WTC11 (cell line): ENCODE measurements at regions not wholly inside any gene's neighbourhood (a gene's known extent, or its start where the extent isn't known, plus 50 kb on each side); places are given as distances from the start of the nearest gene placed in this dataset.

ENCODE experiments used
- ATAC-seq: fragments of 200-7000 bp; cut with Tn5 transposase; 2 replicates; pipeline ENCODE4 v1.10.0; 2021; ENCODE audit warnings: mild to moderate bottlenecking, moderate library complexity
- CTCF ChIA-PET: fragments of 300-600 bp; sonication (Branson Sonifier 250); formaldehyde crosslinking; loops from one replicate; lab custom pipeline; 2021; ENCODE audit warnings: antibody characterized with exemption; lab: Charles Lee
- POLR2A ChIA-PET: fragments of 350-600 bp; sonication (Branson Sonifier 250); formaldehyde crosslinking; loops from one replicate; lab custom pipeline; 2021; ENCODE audit warnings: antibody characterized with exemption; lab: Charles Lee
- DNase-seq: peaks from one replicate; pipeline ENCODE4 v3.0.0; 2021; ENCODE audit warnings: low spot score
- H3K27ac Mint-ChIP-seq: 2 replicates; pipeline ENCODE4 v1.8.0; 2021; ENCODE audit warnings: mixed read lengths
- H3K27me3 Mint-ChIP-seq: 2 replicates; pipeline ENCODE4 v1.8.0; 2021; ENCODE audit warnings: low read depth, mild to moderate bottlenecking, moderate library complexity, mixed read lengths
- H3K36me3 Mint-ChIP-seq: 2 replicates; pipeline ENCODE4 v1.8.0; 2021; ENCODE audit warnings: mixed read lengths
- H3K4me1 Mint-ChIP-seq: 2 replicates; pipeline ENCODE4 v1.8.0; 2022; ENCODE audit warnings: mixed read lengths
- H3K4me3 Mint-ChIP-seq: 2 replicates; pipeline ENCODE4 v1.8.0; 2021; ENCODE audit warnings: mild to moderate bottlenecking, moderate library complexity, mixed read lengths
- H3K9me3 Mint-ChIP-seq: 2 replicates; pipeline ENCODE4 v1.8.0; 2021; ENCODE audit warnings: mixed read lengths
- ATF1 ChIP-seq: sonication (generic); formaldehyde crosslinking; IDR thresholded peaks from 2 replicates; pipeline ENCODE4 v1.8.1; 2023; ENCODE audit warnings: mild to moderate bottlenecking, moderate library complexity, missing genetic modification reagents
- CREB1 ChIP-seq: sonication (generic); formaldehyde crosslinking; IDR thresholded peaks from 2 replicates; pipeline ENCODE4 v1.8.0; 2023; ENCODE audit warnings: mild to moderate bottlenecking, missing genetic modification reagents
- CREM ChIP-seq: sonication (generic); formaldehyde crosslinking; IDR thresholded peaks from 2 replicates; pipeline ENCODE4 v1.8.1; 2022; ENCODE audit warnings: mild to moderate bottlenecking, missing genetic modification reagents, moderate library complexity
- CTCF ChIP-seq: fragments of 200-600 bp; IDR thresholded peaks from 2 replicates; pipeline ENCODE4 v1.8.0; 2022; ENCODE audit warnings: antibody characterized with exemption
- ELF4 ChIP-seq: sonication (generic); formaldehyde crosslinking; IDR thresholded peaks from 2 replicates; pipeline ENCODE4 v1.8.1; 2022; ENCODE audit warnings: low read depth, mild to moderate bottlenecking, moderate library complexity, missing genetic modification reagents
- FOXJ3 ChIP-seq: sonication (generic); formaldehyde crosslinking; IDR thresholded peaks from 2 replicates; pipeline ENCODE4 v1.9.0; 2021; ENCODE audit warnings: missing genetic modification reagents, mild to moderate bottlenecking, borderline replicate concordance
- FOXK1 ChIP-seq: sonication (generic); formaldehyde crosslinking; IDR thresholded peaks from 2 replicates; pipeline ENCODE4 v1.8.0; 2022; ENCODE audit warnings: mild to moderate bottlenecking, moderate library complexity, missing genetic modification reagents
- FOXP1 ChIP-seq: sonication (generic); formaldehyde crosslinking; IDR thresholded peaks from 2 replicates; pipeline ENCODE4 v1.8.0; 2022; ENCODE audit warnings: missing genetic modification reagents, mild to moderate bottlenecking, moderate library complexity, borderline replicate concordance
- GABPB1 ChIP-seq: sonication (generic); formaldehyde crosslinking; IDR thresholded peaks from 2 replicates; pipeline ENCODE4 v1.8.1; 2023; ENCODE audit warnings: mild to moderate bottlenecking, missing genetic modification reagents
- NFATC4 ChIP-seq: fragments of 250-450 bp; sonication (Bioruptor Pico); IDR thresholded peaks from 2 replicates; pipeline ENCODE4 v1.9.0; 2021; ENCODE audit warnings: mild to moderate bottlenecking
- NFE2L1 ChIP-seq: sonication (generic); formaldehyde crosslinking; IDR thresholded peaks from 2 replicates; pipeline ENCODE4 v1.8.1; 2023; ENCODE audit warnings: missing genetic modification reagents
- NR1H2 ChIP-seq: sonication (generic); formaldehyde crosslinking; IDR thresholded peaks from 2 replicates; pipeline ENCODE4 v1.9.0; 2021; ENCODE audit warnings: mild to moderate bottlenecking, moderate library complexity, missing genetic modification reagents
- NR2C2 ChIP-seq: sonication (generic); formaldehyde crosslinking; IDR thresholded peaks from 2 replicates; pipeline ENCODE4 v1.8.0; 2022; ENCODE audit warnings: mild to moderate bottlenecking, missing genetic modification reagents
- RELA ChIP-seq: sonication (generic); formaldehyde crosslinking; IDR thresholded peaks from 2 replicates; pipeline ENCODE4 v1.8.1; 2022; ENCODE audit warnings: missing genetic modification reagents, mild to moderate bottlenecking, borderline replicate concordance
- TCF7 ChIP-seq: sonication (generic); formaldehyde crosslinking; IDR thresholded peaks from 2 replicates; pipeline ENCODE4 v1.8.0; 2022; ENCODE audit warnings: mild to moderate bottlenecking, low read depth, missing genetic modification reagents, moderate library complexity
- TEAD1 ChIP-seq: sonication (generic); formaldehyde crosslinking; IDR thresholded peaks from 2 replicates; pipeline ENCODE4 v1.8.0; 2022; ENCODE audit warnings: mild to moderate bottlenecking, missing genetic modification reagents
- TEAD4 ChIP-seq: sonication (generic); formaldehyde crosslinking; IDR thresholded peaks from 2 replicates; pipeline ENCODE4 v1.8.0; 2022; ENCODE audit warnings: mild to moderate bottlenecking, missing genetic modification reagents
- ZNF121 ChIP-seq: sonication (generic); formaldehyde crosslinking; IDR thresholded peaks from 2 replicates; pipeline ENCODE4 v1.8.0; 2023; ENCODE audit warnings: missing genetic modification reagents
- ZNF138 ChIP-seq: sonication (generic); formaldehyde crosslinking; conservative IDR thresholded peaks from 2 replicates; pipeline ENCODE4 v1.8.1; 2022; ENCODE audit warnings: mild to moderate bottlenecking, moderate library complexity, missing genetic modification reagents
- ZNF263 ChIP-seq: sonication (generic); formaldehyde crosslinking; IDR thresholded peaks from 2 replicates; pipeline ENCODE4 v1.8.1; 2022; ENCODE audit warnings: low read depth, mild to moderate bottlenecking, moderate library complexity, missing genetic modification reagents
- ZNF396 ChIP-seq: fragments of 250-450 bp; sonication (Bioruptor Pico); IDR thresholded peaks from 2 replicates; pipeline ENCODE4 v1.8.0; 2021; ENCODE audit warnings: mild to moderate bottlenecking, moderate library complexity, borderline replicate concordance
- TF ChIP-seq, protein P1 (sequence below): sonication (generic); formaldehyde crosslinking; IDR thresholded peaks from 2 replicates; pipeline ENCODE4 v1.8.1; 2023; ENCODE audit warnings: mild to moderate bottlenecking, missing genetic modification reagents, moderate library complexity
- TF ChIP-seq, protein P2 (sequence below): sonication (generic); formaldehyde crosslinking; IDR thresholded peaks from 2 replicates; pipeline ENCODE4 v1.8.1; 2023; ENCODE audit warnings: mild to moderate bottlenecking, moderate library complexity, missing genetic modification reagents
- TF ChIP-seq, protein P3 (sequence below): sonication (generic); formaldehyde crosslinking; IDR thresholded peaks from 2 replicates; pipeline ENCODE4 v1.8.0; 2023; ENCODE audit warnings: missing genetic modification reagents, mild to moderate bottlenecking, borderline replicate concordance

DNA sequence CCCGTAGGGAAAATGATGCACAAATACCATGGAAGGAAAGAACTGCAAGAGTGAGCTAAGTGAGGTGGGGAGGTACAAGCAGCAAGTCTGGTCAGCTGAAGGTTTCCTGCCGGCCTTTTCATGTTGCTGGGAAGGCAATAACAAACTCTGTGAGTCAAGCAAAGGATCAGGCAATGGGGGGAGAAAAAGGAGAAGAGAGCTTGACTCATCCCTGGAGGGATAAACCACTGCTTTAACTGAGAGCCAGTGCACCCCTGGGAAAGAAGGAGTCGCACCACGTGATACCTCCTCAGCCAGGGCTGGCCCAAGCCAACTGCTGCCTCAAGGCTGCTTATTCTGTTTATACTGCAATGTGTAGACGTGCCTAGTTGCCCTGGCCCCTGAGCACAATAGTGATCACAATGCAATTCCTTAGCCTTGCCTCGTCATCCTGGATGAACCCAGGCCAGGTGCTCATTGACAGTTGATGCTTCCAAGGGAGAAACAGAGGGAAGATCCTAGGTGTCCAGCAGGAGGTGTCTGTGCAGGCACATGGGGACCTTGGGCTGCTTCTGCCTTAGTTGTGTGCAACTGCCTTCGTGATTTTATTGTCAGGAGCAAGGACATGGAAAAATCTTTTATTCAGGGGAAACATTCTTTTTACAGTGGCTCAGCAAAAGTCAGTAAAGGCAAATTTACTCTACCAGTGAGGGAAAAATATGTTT, 203.0 kb upstream of the TUT7 start:
- Mint-ChIP-seq H3K27ac (no peak overlapping the region), H3K9me3 (no peaks in the 10 kb centered on the region), H3K4me3 (no peak overlapping the region), H3K27me3 (0 out of 2 replicates have a peak, but pooled peaks cover 3% of the 10 kb centered on the region), H3K4me1 (peaks cover 7% of the 10 kb centered on the region), H3K36me3 (no peaks in the 10 kb centered on the region)
- POLR2A ChIA-PET: no interaction called here
- TF ChIP-seq, protein P1, sequence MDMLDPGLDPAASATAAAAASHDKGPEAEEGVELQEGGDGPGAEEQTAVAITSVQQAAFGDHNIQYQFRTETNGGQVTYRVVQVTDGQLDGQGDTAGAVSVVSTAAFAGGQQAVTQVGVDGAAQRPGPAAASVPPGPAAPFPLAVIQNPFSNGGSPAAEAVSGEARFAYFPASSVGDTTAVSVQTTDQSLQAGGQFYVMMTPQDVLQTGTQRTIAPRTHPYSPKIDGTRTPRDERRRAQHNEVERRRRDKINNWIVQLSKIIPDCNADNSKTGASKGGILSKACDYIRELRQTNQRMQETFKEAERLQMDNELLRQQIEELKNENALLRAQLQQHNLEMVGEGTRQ (CRISPR knock-in tag): peak; percentile 63
- TF ChIP-seq NFATC4 (no peak), NFE2L1 (no peak), FOXP1 (CRISPR knock-in tag) (no peak)
- CTCF ChIA-PET: interaction anchor here (1.0 kb wide), 1 partner anchor 123 kb away, joined by 4 read pairs; no protein-coding TSS in a partner anchor
- ATAC-seq (no peak), DNase-seq (no peak)

DNA sequence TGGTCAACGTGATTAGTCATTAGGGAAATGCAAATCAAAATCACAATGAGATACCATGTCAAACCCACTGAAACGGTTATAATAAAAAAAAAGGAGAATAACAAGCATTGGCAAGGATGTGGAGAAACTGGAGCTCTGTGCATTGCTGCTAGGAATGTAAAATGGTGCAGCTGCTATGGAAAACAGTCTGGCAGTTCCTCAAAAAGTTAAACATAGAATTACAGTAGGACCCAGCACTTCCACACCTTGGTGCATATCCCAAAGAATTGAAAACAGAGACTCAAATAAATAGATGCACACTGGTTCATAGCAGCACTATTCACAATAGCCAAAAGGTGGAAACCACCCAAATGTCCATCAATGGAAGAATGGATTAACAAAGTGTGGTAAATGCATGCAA, 201.5 kb upstream of the TUT7 start:
- H3K27me3 Mint-ChIP-seq: 0 out of 2 replicates have a peak, but pooled peaks cover 3% of the 10 kb centered on the region
- H3K36me3 Mint-ChIP-seq: no peaks in the 10 kb centered on the region
- CTCF ChIA-PET: no interaction called here
- peaks cover 7% of the 10 kb centered on the region for H3K4me1 Mint-ChIP-seq
- DNase-seq (no peak), ATAC-seq (no peak)
- TF ChIP-seq TEAD1 (CRISPR knock-in tag) (no peak), TEAD4 (no peak), CREM (CRISPR knock-in tag) (no peak), FOXK1 (CRISPR knock-in tag) (no peak), ZNF138 (no peak), ZNF263 (CRISPR knock-in tag) (no peak), NR1H2 (CRISPR knock-in tag) (no peak), ZNF396 (CRISPR knock-in tag) (no peak), ATF1 (CRISPR knock-in tag) (no peak)
- TF ChIP-seq, protein P2, sequence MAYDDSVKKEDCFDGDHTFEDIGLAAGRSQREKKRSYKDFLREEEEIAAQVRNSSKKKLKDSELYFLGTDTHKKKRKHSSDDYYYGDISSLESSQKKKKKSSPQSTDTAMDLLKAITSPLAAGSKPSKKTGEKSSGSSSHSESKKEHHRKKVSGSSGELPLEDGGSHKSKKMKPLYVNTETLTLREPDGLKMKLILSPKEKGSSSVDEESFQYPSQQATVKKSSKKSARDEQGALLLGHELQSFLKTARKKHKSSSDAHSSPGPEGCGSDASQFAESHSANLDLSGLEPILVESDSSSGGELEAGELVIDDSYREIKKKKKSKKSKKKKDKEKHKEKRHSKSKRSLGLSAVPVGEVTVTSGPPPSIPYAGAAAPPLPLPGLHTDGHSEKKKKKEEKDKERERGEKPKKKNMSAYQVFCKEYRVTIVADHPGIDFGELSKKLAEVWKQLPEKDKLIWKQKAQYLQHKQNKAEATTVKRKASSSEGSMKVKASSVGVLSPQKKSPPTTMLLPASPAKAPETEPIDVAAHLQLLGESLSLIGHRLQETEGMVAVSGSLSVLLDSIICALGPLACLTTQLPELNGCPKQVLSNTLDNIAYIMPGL (CRISPR knock-in tag): no peak
- POLR2A ChIA-PET: no interaction called here
- no peaks in the 10 kb centered on the region for H3K9me3 Mint-ChIP-seq
- H3K27ac Mint-ChIP-seq: no peak overlapping the region
- no peak overlapping the region for H3K4me3 Mint-ChIP-seq

DNA sequence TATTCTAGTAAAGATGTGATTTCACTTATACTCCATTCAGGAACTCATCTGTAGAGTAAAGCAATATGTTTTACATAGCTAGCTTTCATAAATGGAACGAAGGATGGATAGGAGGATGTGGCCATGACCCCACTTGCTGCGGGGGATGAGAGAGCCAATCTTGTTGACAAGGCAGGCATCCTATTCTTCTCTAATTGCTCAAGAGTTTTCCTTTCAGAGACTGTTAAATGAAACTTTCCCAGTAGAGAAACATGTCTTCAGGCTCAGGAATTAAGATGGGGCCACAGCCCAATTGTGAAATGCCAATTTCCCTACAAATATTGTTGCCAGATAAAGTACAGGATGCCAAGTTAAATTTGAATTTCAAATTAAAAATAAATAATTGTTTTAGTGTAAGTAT, 196.2 kb upstream of the TUT7 start:
- TF ChIP-seq CTCF (no peak), TCF7 (CRISPR knock-in tag) (no peak), GABPB1 (CRISPR knock-in tag) (no peak), FOXJ3 (CRISPR knock-in tag) (no peak), NR2C2 (CRISPR knock-in tag) (no peak), RELA (CRISPR knock-in tag) (no peak), ZNF121 (CRISPR knock-in tag) (no peak), ELF4 (CRISPR knock-in tag) (no peak), CREB1 (CRISPR knock-in tag) (no peak)
- TF ChIP-seq, protein P3, sequence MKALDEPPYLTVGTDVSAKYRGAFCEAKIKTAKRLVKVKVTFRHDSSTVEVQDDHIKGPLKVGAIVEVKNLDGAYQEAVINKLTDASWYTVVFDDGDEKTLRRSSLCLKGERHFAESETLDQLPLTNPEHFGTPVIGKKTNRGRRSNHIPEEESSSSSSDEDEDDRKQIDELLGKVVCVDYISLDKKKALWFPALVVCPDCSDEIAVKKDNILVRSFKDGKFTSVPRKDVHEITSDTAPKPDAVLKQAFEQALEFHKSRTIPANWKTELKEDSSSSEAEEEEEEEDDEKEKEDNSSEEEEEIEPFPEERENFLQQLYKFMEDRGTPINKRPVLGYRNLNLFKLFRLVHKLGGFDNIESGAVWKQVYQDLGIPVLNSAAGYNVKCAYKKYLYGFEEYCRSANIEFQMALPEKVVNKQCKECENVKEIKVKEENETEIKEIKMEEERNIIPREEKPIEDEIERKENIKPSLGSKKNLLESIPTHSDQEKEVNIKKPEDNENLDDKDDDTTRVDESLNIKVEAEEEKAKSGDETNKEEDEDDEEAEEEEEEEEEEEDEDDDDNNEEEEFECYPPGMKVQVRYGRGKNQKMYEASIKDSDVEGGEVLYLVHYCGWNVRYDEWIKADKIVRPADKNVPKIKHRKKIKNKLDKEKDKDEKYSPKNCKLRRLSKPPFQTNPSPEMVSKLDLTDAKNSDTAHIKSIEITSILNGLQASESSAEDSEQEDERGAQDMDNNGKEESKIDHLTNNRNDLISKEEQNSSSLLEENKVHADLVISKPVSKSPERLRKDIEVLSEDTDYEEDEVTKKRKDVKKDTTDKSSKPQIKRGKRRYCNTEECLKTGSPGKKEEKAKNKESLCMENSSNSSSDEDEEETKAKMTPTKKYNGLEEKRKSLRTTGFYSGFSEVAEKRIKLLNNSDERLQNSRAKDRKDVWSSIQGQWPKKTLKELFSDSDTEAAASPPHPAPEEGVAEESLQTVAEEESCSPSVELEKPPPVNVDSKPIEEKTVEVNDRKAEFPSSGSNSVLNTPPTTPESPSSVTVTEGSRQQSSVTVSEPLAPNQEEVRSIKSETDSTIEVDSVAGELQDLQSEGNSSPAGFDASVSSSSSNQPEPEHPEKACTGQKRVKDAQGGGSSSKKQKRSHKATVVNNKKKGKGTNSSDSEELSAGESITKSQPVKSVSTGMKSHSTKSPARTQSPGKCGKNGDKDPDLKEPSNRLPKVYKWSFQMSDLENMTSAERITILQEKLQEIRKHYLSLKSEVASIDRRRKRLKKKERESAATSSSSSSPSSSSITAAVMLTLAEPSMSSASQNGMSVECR: no peak
- H3K36me3 Mint-ChIP-seq: peaks cover 6% of the 10 kb centered on the region
- ChIA-PET POLR2A (no interaction called here), CTCF (no interaction called here)
- no peak for ATAC-seq
- H3K27ac Mint-ChIP-seq: no peak overlapping the region
- peaks cover 7% of the 10 kb centered on the region; the same call in 1 of the 2 replicates for H3K27me3 Mint-ChIP-seq
- peaks cover 38% of the 10 kb centered on the region for H3K4me1 Mint-ChIP-seq
- no peak overlapping the region for H3K4me3 Mint-ChIP-seq
- peaks cover 18% of the 10 kb centered on the region for H3K9me3 Mint-ChIP-seq
- no peak for DNase-seq
